ENCODE measurements at regions not wholly inside any gene's neighbourhood (a gene's known extent, or its start where the extent isn't known, plus 50 kb on each side); places are given as distances from the start of the nearest gene placed in this dataset.

DNA sequence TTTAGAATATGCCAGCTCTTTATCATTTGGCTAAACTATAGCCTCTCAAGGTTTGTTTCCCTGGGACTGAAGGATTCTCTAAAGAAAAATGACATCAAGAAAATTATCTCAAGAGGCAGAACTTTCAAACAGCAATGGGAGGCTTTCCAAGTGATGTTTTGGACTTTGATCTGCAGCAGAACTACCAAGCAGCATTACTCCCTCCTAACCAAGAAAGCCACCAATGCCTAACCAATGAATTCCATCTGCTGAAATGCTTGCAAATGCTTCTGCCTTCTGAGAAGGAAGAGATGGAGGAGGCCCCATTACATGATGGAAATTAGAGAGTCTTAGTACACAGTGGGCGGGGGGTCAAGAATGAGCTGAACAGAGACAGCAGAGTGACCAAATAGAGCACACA, 95.1 kb upstream of the SLC35G4 start:
- TF ChIP-seq, protein P1, sequence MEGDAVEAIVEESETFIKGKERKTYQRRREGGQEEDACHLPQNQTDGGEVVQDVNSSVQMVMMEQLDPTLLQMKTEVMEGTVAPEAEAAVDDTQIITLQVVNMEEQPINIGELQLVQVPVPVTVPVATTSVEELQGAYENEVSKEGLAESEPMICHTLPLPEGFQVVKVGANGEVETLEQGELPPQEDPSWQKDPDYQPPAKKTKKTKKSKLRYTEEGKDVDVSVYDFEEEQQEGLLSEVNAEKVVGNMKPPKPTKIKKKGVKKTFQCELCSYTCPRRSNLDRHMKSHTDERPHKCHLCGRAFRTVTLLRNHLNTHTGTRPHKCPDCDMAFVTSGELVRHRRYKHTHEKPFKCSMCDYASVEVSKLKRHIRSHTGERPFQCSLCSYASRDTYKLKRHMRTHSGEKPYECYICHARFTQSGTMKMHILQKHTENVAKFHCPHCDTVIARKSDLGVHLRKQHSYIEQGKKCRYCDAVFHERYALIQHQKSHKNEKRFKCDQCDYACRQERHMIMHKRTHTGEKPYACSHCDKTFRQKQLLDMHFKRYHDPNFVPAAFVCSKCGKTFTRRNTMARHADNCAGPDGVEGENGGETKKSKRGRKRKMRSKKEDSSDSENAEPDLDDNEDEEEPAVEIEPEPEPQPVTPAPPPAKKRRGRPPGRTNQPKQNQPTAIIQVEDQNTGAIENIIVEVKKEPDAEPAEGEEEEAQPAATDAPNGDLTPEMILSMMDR (IDR thresholded peaks at IDR 0.05) = no peak
- TF ChIP-seq POLR2A (IDR thresholded peaks at IDR 0.05) = no peak

All from Peyer's patch (tissue), 4 donors.